HG03469 (cell line): ENCODE measurements at regions not wholly inside any gene's neighbourhood (a gene's known extent, or its start where the extent isn't known, plus 50 kb on each side); places are given as distances from the start of the nearest gene placed in this dataset.

Source experiments
- ATAC-seq: cut with Tn5 transposase; IDR thresholded peaks from one replicate; pipeline ENCODE4 v1.9.1; 2021; ENCODE audit warnings: mild to moderate bottlenecking, moderate library complexity, moderate number of reproducible peaks; ENCODE audit not compliant: unreplicated experiment

DNA sequence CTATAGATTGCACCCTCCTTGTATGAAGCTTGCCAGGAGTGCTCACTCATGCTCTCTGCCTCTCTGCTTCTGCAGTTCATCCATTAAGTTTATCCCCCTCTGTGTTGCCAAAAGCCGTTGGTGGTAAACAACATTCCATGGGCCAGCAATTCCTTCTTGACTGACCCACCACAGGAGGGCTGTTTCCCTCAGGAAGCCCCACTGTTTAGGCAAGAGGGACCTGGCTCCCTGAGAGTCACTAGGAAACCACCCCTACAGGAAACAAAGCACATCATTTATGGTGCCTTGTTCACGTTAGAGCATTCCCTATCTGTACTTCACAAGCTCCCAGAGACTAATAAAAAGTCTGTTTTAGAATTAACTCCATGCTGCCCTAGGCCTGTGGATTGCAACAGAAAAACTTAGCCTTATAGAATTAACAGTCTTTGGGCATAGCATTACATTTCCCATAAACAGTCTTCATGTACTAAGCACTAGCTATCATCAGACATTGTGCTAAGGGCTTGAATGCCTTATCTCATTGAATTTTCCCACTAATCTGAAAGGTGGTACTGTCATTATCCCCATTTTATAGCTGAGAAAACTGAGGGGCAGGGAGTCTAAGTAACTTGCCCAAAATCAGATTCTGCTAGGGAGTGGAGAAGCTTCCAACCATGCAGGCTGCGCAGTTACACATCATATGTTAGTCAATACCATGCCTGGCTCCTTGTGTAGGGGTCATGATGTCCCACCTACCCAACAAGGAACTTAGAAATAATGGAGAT lies 149.9 kb downstream of the SHQ1 start:
- no peak for ATAC-seq

DNA sequence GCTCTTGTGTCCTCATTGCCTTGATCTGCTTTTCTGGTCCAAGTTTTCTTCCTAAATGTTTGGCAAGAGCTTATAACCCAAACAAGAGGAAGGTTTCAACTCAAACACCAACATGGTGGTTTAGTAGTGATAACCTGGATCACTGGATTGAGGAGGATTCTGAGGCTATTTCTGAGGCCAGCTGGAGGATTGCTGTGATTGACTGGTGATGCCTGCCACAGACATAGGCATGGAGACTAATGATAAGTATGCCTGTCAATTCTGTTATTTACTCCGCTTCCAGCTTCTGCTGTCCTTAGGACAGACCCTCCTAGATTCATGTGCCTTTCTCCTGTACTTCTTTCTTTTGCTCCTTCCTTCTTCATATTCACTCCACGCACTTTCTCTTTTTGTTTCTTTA lies 150.5 kb downstream of the SHQ1 start:
- ATAC-seq: no peak

DNA sequence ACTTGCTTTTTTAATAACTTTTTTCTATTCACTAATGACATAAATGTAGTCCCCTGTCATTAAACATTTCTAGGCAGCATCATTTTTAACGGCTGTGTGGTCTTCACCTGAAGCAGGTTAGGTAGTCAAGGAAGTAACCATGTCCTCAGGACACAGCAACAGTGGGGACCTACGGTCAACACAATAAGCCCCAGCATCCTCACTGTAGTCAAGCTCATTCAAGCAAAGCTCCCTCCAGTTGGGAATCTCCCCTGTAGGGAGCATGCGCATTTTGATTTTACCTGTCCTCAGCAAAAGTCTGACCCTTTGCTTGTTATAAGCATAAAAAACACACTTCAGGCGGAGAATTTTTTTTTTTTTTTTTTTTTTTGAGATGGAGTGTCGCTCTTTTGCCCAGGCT lies 151.4 kb downstream of the SHQ1 start:
- no peak for ATAC-seq

DNA sequence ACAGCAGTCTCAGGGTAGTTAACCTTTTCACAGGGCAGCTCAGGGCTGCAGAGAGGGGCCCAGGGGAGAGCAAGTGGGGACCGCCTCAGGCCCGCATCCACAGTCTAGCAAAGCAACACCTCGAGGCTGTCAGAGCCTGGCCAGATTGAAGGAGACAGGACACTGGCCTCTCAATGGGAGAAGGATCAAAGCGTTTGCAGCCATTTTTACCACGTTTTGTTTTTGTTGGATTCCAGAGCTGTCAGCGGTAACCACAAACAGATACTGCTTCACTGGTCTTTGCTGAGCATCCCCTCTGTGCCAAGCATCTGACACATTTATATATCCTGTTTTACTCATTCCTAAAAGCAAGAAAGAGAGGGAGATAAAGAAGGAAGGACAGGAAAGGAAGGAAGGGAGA lies 153.8 kb downstream of the SHQ1 start:
- ATAC-seq: no peak

DNA sequence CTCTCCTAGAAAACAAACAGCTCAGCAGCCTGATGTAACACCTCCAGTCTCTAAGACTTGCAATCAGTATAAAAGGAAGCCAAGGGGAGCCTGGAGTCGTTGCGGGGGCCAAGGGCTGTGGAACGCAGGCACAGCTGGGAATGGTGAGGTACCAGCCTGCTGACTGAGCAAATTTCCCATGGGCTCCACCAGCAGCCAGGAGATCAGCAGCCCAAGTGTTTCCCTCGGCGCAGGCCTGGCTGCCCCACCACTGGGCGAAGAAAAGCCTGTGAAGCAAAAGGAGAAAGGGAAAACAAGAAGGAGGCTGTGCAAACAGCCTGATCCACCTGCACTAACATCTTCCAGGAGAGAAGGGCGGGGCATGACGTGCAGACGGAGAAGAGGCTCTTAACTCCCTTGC lies 155.3 kb downstream of the SHQ1 start:
- no peak for ATAC-seq

DNA sequence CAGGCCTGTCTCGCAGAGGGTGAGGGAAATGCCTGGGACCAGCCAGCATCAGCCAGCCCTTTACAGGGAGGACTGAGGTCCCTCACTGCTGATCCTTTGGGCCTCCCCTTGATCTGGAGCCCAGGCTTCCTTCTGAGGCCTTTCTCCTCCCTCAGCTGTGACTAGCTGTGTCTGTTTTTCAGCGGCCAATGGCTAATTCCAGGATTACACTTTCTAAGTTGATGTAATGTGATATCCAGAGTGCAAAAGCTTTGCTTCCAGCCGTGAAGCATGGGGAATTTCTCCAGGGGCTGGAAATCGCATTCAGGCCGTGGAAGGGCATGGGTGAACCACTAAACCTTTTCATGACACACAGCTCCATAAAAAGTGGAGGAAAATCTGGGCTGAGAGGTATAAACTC lies 157.6 kb downstream of the SHQ1 start:
- ATAC-seq: no peak

DNA sequence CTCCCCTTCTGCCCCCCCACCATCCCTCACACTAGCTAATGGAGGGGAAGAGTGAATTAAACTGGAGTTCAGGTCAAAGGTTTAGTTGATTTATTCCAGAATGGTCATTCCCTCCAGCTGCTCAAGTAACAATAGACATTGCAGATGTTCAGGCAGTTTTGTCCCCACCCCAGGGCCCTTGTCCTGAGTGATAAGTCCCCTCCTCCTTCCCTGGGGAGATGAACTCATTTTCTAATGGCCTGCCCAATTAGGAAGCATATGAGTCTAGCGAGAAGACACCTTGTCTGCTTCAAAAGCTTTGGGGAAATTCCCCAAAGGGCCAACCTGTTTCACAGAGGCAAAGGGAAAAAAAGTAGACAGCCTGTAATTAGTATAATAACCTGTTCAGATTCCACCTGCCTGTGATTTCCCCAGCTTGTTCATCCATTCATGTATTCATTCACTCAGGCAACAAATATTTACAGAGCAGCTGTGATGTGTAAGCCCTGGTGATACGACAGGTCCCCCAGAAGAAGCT lies 165.3 kb downstream of the SHQ1 start:
- ATAC-seq: peak; percentile 55

DNA sequence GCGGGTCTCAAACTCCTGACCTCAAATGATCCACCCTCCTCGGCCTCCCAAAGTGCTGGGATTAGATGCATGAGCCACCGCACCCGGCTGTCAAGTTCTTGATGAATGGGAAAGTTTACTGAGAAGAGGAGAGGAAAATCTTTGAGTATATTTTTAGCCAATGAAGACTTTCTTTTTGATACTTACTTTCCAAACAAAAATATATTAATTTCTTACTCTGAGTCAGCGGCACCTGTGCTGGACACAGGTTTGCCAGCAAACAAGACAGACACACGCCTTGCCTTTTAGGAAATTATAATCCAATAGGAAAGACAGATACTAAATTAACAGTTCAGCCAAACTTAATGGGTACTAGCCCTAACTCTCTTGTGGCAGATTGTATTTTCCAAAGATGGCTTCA lies 166.6 kb downstream of the SHQ1 start:
- no peak for ATAC-seq

DNA sequence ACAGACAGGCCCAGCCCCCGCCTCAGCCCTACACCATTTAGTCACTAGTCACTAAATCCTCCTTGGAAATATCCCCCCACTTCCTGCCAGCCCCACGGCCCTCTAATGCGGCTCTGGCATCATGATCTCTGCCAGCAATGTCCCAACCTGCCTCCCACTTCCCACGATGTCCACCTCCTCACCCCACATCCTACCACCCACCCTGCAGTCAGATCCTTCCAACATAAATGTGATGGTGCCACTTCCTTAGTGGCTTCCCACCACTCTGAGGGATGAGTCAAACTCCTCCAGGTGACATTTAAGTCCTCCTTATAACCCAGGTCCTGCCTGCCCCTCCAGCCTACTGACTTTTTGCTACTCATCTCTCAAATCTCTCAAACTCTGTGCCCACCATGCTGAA lies 167.5 kb downstream of the SHQ1 start:
- ATAC-seq: no peak

DNA sequence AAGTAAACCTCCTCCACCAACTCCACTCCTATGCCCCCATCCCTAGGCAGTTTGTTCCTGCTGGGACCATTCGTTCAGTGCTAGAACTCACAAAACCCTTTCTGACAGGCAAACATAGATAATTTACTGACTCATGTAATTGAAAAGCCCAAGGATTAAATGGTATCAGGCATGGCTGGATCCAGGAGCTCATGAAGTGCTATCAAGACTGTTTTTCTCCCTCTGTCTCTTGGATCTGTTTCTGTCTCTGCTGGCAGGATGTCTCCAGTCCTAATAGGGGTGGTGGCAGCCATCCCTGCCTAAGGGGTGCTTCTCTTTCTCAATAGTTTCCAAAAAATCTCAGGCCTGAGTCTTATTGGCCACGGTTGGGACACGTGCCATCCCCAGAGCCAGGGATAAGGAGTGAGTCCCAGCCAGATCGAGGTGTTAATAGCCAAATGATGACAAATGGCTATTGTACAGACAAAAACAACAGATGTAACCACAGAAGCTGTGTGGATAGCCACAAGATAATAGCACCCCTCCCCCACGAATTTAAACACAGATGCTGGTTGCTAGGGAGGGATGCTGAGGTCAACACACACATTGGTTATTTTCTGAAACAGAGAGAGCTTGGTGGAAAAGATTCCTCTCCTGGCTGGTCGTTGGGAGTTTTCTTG lies 168.6 kb downstream of the SHQ1 start:
- ATAC-seq: no peak

DNA sequence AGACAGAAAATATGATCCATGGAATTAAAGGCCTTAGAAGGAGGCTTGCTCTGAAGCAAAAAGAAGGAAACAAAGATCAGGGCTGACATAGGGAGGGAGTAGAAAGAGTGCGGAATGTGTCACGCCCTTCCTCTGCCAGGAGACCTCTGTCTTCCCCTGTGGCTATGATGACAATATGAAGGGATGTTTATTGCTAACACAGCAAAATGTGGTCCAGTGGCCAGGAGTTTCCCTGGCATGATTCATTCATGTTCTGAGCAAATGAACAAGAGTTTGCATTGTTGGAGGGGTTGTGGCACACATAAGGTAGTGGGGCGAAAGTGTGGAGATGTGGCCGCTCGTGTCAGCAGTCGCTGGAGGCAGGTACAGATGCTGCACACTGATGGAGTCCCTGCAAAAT lies 169.4 kb downstream of the SHQ1 start:
- ATAC-seq: no peak

DNA sequence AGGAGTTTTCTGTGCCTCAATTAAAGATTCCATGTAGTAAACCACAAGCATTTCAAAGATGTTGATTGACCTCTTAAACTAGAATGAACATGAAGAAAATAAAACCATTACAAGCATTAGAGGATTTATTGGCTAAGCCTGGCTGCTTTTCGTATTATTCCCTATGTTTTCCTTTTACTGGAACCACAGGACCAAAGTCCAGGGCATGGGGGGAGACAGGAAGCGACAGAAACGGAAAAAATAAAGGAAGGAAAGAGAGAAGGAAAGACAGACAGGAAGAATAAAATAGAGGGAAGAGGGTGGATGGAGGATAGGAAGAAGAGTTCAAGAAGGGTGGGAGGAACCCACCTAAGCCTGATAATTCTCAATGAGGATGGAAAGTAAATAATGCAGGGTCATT lies 169.9 kb downstream of the SHQ1 start:
- ATAC-seq: no peak

DNA sequence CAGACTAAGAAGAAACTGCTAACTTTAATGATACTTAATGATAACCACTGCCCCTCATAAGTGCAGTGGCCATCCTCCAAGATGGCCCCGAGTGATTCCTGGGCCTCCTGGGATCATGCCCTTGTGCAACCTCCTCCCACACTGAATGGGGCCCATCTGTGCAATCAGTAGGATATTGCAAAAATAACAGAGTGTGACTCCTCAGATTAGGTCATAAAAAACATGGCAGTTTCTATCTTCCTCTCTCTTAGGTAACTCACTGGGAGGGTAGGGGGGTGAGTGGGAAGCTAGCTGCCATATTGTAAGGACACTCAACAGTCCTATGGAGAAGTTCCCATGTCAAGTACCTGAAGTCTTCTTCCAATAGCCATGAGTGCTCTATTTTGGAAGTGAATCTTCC lies 173.0 kb downstream of the SHQ1 start:
- no peak for ATAC-seq

DNA sequence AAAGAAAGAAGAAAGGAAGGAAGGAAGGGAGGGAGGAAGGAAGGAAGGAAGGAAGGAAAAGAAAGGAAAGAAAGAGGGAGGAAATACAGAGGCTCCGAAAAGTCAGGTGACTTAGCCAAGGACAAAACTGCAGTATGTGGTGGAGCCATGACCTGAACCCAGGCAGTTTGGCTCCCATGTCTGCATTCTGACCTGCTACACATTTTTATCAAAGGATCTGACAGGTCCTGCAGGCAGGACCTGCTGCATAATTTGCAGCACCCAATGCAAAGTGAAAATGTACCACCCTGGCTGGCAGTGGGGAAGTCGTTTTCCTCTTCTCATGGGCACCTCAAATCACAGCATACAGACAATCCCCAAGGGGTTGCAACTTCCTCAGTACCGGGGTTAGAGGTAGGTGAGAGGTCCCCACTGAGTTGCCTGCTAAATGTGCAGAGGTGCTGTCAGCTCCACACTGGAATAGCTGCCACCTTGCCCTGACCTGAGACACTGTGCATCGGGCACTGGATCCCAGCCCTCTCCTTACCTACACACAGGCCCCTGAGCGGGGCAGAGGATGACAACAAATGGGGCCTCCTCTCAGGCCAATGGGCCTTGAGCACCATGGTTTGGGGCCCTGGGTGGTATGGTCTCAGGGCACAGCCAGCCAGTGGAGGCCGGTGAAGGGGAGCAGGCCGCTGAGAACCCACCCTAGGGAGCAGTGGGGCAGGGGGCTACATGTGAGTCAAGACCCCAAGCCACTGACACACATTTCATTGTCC lies 175.1 kb downstream of the SHQ1 start:
- peak; percentile 50 for ATAC-seq

DNA sequence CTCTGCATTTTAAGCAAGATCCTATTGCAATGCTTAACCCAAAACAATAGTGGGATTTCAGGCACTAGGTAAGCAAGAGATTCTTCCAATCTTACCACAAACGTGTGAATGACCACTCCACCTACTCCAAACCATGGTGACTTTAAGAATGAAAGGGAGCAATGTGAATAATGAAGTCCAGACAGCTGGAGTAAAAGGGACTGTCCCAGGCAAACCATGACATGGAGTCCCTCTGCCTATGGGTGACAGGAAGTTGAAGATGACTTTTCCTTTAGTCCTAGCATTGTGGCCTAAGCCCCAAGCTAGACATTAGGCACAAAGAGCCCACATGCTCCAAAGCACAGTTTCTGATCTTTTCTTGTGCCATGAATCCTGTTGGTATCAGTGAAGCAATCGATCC lies 179.0 kb downstream of the SHQ1 start:
- ATAC-seq: no peak

DNA sequence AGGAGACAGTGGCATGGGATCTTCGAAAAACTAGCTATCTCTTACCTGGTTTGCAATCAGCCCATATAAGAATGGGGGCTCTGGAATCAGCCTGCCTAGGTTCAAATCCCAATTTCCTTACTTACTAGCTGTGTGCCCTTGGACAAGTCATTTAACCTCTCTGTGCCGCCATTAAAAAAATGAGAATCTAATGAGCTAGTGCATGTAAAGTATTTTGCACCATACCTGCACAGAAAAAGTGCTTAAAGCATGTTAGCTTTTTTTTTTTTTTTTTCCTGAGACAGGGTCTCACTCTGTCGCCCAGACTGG lies 181.8 kb downstream of the SHQ1 start:
- no peak for ATAC-seq

DNA sequence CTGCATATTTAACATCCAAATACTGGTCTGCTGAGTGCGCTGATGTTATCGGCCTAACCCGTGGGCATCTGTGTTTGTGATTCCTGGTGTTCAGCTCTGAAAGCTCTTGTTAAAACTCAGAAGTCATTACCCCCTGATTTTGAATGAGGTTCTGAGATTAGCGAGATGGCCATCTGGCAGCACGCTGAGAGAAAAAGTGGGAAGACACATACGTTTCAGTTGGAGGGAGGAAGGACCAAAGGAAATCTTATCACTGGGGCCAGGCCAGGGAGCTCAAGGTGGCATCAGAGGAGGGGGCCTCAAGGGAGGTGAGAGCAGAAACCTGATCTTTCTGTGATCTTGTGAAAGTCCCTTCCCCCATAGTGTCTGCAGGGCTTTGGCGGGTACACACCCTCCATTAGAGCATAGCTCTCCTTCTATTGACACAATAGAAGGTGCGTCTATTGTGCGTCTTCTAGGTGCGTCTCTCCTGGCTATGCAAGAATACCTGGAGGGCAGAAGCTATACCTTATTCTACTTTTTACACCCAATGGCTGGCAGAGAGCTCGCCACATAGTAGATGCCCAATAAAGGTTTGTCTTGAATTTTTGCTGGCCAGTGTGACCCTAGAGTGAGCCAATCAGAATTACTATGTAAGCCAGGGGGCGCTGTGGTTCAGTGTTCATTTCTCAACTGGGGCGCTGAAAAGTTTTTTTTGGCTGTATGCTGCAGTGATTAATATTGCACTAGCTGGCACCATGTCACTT lies 182.4 kb downstream of the SHQ1 start:
- no peak for ATAC-seq

DNA sequence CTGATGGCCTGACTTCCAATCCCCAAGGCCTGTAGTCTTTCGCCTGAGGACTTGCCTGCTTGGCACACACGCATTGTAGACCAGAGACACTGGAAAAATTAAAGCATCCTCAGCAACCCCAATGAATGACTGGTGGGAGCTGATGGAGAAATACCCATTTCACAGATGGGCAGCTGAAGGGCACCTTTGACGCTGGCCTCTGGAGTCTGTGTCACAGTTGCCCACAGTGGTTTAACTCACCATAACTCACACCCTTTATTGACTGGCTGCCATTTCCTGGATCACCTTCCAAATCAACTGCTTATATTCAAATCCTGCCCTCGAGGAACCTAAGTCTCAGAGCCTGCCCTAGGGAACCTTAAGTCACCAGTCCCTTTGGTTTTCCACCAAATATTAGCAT lies 183.1 kb downstream of the SHQ1 start:
- ATAC-seq: no peak

DNA sequence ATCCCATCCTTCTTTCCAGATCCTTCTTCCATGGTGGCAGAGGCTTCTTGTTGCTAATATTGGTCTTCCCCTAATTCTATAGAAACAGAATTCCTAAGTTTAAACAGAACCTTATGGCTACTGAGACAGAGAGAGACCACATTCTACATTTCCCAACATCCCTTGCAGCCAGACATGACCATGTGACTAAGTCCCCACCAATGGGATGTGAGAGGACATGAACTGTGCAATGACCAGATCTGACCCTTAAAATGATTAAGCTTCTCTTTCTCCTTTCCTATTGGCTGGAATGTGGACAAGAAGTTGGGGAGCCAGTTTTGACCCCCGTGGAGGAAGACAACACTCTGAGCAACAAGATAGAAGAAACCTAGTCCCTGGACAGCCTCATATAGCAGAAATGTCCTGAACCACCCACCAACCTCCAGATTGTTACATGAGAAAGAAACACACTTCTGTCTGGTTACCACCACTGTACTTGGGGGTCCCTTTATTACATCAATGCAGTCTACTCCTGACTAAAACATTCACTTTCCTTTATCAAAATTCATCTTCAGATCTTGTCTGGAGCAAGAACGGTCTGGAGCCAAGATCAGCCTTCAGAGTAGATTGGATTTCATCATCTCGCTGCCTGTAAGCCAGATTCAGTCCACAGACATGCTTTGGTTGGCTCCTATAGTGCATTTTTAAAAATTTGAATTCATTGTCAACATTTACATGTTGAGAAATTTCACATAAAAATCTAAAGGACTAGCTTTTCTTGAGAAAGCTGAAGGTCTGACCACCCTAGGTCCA lies 183.9 kb downstream of the SHQ1 start:
- ATAC-seq: no peak

DNA sequence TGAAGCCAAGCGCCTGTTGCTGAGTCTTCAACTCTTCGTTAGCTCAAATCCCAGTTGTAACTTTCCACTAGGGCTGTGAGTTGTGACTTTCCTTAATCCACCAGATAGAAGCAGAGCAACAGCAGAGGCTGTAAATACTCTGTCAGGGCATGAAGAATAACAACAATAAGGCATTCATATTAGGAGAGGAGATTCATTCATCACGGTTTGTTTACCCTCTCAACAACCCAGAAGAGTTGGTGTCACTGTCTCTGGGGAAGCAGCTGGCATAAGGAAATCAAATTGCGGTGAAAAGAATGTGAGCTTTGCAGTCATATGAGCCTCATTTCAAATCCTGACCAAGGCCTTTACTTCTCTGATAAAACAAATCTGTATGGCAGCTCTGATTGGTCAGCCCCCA lies 184.8 kb downstream of the SHQ1 start:
- no peak for ATAC-seq

DNA sequence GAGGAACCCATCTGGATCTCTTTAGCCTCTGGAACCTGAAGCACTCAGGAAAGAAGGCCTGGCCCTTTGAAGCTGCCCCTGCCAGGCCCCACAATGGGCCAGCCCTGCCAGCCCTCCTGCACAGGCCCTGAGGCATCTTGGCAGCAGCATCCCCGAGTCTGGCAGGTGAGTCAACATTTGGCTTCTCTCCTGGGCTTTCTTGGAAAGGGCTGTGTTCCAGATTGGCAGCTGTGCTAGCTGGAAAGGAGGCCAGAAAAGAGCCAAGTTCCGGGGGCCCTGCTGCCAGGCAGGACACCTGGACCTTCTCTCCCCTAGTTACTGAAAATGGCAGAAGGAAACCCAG lies 187.2 kb downstream of the SHQ1 start:
- ATAC-seq: no peak
